GM12872 (cell line): ENCODE measurements at regions not wholly inside any gene's neighbourhood (a gene's known extent, or its start where the extent isn't known, plus 50 kb on each side); places are given as distances from the start of the nearest gene placed in this dataset.

Experiments
- TF ChIP-seq, protein P1 (sequence below): IDR thresholded peaks from 3 replicates; pipeline ENCODE4 v1.5.1; 2011; ENCODE audit warnings: low read depth, mild to moderate bottlenecking, low read length, moderate library complexity; ENCODE audit not compliant: insufficient read depth

DNA sequence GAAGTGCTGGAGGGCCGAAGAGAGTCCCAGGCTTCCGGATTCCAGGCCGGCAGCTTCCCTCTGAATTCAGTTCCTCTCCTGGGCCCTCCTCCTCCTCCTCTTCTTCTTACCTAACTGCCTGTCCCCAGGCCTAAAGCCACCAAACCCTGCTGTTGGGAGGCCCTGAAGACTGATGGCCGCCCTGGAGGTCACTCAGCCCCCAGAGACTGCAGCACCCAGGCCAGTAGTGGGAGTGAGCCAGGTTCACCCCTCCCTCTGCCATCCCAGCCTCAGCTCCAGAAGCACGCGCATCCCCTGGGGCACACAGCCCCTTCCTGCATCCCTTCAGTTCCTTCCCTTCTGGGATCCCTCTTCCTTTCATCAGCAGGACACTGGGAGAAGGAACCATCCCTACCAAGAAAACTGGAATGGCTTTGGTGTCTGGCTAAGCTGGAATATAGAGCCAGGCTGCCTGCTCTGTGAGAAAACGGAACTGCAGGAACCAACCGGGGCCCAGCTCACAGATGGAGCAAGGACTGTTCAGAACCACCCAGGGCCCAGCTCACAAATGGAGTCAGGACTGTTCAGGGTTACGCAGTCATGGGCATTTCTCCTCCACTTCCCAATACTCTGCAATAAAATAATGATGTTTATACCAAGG lies 127.4 kb downstream of the NDUFA10 start:
- TF ChIP-seq, protein P1, sequence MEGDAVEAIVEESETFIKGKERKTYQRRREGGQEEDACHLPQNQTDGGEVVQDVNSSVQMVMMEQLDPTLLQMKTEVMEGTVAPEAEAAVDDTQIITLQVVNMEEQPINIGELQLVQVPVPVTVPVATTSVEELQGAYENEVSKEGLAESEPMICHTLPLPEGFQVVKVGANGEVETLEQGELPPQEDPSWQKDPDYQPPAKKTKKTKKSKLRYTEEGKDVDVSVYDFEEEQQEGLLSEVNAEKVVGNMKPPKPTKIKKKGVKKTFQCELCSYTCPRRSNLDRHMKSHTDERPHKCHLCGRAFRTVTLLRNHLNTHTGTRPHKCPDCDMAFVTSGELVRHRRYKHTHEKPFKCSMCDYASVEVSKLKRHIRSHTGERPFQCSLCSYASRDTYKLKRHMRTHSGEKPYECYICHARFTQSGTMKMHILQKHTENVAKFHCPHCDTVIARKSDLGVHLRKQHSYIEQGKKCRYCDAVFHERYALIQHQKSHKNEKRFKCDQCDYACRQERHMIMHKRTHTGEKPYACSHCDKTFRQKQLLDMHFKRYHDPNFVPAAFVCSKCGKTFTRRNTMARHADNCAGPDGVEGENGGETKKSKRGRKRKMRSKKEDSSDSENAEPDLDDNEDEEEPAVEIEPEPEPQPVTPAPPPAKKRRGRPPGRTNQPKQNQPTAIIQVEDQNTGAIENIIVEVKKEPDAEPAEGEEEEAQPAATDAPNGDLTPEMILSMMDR = no peak

DNA sequence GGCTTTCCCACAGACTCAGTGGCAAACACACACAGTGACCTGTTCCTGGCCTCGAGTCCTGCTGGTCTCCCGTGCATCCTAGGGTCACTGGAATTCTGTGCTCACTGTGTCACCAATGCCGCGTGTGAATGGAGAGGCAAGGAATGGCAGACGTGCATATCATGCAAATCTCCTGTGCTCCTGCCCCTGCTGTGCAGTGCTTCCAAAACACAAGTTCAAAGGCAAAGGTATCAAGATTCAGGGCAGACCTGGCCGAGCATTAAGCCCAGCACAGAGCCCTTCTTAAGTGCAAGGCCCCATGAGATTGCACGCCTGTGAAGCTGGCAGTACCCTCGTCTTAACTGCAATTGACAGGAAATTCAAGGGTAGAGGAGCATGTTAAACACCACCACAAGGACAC lies 129.1 kb downstream of the NDUFA10 start:
- TF ChIP-seq, protein P1 = no peak

DNA sequence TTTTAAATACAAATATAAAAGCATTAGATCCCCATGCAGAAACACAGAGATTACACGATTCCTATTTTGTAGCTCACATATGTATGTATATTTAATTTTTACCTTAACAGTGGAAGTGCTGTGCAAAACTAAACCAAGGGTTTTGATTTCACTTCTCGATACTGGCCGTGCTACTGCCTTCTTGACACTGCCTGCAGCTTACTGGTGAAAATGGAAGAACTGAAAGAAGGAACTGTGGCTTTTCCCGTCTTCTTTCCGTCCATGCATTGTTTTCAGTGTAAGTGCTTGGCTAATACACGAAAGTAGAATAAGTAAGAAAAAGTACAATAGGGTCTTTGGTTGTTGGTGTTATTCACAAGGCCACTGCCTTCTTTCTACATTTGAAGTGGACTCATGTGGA lies 129.5 kb downstream of the NDUFA10 start:
- TF ChIP-seq, protein P1 = no peak

DNA sequence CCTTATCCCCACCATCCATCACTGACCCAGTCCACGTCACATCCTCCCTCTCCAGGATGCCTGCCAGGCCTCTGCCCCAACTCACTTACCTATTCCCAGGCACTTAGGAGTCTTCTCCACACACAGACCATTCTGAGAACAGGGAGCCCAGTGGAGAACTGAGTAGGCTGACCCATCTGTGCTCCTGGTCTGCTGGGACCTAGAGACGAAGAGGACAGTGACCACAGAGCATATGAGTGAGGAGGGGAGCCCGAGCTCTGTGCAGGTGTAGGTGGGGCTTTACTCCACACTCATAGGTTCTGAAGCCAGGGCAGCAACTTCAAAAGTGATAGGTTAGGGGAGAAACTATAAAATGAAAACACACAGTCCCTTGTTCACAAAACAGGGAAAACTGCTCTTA lies 130.0 kb downstream of the NDUFA10 start:
- TF ChIP-seq, protein P1 = no peak

DNA sequence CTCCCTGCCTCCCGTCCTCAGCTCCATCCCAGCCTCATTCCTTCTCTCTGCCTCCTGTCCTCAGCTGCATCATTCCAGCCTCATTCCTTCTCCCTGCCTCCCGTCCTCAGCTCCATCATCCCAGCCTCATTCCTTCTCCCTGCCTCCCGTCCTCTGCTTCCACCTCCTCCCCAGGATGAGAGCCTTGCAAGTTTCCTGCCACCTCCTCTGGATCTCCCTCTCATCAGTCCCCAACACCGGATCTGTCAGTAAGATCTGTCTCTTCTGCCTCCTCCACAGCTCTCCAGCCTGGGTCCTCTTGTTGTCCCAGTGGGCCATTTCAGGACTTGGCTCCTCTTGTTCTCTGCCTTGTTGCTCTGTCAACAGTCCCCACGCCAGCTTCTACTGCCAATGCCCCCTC lies 130.9 kb downstream of the NDUFA10 start:
- TF ChIP-seq, protein P1 = no peak

DNA sequence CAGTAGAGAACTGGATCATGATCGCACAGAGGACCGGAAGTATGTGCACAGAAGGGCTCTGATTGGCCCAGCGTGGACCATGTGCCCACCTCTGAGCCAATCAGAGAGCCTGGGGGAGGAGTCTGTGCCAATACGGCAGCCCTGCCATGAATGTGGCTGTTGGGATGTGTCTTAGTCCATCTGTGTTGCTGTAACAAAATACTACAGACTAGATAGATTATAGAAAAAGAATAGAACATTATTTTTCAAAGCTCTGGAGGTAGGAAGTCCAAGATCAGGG lies 132.0 kb downstream of the NDUFA10 start:
- TF ChIP-seq, protein P1 = no peak

DNA sequence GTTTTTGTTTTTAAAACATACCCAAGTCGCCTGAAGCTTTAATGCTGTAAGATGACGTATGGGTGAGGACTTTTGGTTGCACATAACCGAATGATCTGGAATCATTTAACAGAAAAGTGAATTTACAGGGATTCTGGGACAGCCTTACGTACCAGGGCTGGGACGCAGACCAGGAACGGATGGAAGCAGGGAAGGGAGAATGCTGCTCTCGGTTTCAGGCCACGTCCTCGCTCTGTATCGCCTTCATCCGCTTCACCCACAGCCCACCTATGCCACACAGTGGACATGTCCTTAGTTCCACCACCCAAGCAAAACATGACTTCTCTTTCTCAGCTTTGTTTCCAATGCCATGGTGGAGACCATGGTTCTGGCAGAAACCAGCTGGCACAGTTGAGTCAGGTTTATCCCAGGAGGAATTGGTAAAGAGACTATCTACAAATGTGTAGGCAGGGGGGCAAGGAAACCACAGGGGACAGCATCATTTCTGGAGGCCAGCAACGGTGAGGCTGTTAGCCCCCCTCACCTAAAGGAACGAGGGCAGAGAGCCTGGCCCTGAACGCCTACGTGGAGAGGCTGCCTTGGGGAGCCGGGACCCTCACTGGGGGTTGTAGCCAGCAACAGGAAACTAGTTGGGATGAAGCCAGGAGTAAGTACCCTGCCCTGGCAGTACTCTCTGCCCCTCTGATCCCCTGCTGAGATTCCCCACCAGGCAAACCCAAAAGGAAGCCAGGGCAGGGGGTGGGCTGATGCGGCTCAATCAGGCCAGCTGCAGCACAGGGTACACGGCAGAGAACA lies 132.5 kb downstream of the NDUFA10 start:
- TF ChIP-seq, protein P1 = no peak
